GM18520 (cell line): ENCODE measurements at regions not wholly inside any gene's neighbourhood (a gene's known extent, or its start where the extent isn't known, plus 50 kb on each side); places are given as distances from the start of the nearest gene placed in this dataset.

ENCODE experiments used
- ATAC-seq: cut with Tn5 transposase; IDR thresholded peaks from one replicate; pipeline ENCODE4 v1.9.1; 2021; ENCODE audit not compliant: unreplicated experiment

DNA sequence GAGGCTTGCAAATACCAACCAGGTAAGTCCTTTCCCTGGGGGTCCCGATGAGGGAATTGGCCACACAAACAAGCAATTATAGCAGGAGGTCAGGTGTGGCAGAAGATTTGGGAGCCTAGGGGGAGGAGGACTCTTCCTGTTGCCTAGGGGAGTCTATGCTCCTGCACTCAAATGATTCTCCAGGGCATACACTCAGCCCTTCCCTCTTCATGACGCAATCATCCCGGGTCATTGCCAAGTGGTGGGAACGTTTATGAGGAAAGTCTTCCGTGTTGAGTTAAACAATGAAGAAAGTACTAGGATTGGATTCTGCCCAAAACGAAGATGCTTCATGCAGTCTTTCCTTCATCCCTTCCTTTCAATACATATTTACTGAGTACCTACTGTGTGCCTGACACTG, 186.5 kb upstream of the TSHZ2 start:
- ATAC-seq, result no peak

DNA sequence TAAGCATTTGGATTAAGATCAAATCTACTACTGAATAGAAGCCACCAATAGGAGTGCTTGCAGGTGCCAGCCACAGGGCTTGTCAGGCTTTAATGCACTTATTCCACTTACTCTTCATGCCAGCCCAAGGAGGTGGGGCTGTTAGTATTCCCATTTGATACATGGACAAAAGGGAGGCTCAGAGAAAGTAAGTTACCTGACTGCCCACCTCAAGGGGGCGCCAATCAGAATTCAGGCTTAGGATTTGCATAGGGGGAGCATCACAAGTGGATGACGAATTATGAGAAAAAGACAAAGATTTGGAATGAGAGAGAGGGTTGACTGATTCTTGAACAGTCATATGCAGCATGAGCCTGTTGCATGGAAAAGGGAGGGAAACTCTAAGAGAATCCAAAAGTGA, 188.4 kb upstream of the TSHZ2 start:
- no peak for ATAC-seq

DNA sequence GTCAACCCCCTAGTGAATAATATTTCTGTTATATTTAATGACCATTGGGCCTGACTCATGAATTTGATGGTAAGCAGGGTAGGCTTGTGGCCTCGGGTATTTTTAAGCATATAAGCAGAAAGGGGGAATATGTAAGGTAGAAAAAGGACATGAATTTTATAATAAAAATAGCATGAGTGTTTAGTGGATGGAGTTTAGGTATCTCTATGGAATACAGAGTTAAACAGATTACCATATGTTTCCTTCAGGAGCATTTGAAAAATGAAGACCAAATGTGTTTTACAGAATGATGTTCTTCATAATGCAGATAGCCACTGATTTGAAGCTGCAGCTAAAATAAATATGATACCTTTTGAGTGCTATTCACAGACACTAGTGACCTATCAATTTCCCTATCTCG, 191.7 kb upstream of the TSHZ2 start:
- ATAC-seq, result no peak

DNA sequence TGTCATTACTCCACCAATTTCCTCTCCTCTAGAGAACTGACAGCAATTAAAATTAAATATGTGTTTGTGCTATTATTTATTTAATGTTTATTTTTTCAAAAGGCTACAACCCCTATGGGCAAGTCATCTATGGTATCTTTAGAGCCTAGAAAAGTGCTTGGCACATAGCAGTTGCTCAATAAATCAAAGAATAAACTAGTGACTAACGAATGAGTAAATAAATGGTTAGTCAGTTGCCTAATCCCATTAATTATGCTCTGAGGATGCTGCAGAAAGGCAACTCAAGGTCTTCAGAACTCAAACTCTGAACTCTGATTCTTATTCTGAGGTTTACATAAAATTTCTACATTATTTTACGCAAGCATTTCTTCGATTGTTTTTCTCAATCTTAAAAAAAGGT, 193.0 kb upstream of the TSHZ2 start:
- ATAC-seq, result no peak

DNA sequence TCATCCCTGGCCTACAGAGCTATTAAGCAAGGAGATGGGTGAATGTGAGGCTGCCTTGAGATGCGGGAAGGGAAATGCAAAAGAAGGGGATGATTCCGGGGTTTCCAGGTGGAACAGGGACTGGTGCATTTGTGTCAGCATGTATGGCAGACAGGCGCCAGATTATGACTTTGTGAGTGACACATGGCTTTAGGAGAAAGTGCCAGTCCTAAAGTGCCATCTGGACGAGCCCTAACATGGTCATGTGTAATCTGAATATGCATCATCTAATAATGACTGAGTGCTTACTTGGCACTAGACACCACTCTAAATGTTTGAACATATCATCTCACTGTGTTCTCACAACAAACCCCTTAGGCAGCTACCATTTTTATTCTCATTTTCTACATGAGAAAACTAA, 195.0 kb upstream of the TSHZ2 start:
- ATAC-seq, result no peak

DNA sequence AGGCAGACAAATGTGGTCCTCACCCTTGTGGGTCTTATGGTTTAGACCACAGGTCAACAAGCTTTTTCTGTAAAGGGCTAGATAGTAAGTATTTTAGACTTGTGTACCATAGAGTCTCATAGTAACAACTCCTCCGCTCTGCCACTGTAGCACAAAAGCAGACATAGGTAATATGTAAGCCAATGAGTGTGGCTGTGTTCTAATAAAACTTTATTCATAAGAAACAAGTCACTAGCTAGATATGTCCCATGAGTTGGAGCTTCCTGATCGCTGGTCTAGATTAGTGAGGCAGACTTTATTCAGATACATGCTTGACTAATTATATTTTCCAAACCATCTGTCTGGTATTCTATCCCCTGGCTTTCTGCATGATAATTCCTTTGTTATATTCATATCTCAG, 196.4 kb upstream of the TSHZ2 start:
- ATAC-seq, result no peak

DNA sequence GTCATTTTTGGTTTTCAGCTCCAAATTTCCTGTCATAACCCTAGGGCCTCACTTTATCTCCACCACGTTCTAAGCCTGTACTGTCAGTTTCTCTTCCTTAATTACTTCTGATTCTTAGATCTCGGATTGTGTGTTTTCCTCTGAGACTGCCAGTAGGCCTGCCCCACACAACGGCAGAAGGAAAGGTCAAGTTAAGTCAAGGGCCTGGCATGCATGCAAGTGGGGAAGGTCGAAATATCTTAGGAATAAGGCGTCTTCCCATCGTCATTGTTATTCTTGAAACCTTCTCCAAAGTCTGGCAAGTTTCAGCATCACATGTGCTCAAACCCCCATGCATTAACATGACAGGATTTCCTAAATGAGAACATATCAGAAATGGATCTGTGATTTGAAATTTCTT, 203.5 kb upstream of the TSHZ2 start:
- ATAC-seq, result no peak

DNA sequence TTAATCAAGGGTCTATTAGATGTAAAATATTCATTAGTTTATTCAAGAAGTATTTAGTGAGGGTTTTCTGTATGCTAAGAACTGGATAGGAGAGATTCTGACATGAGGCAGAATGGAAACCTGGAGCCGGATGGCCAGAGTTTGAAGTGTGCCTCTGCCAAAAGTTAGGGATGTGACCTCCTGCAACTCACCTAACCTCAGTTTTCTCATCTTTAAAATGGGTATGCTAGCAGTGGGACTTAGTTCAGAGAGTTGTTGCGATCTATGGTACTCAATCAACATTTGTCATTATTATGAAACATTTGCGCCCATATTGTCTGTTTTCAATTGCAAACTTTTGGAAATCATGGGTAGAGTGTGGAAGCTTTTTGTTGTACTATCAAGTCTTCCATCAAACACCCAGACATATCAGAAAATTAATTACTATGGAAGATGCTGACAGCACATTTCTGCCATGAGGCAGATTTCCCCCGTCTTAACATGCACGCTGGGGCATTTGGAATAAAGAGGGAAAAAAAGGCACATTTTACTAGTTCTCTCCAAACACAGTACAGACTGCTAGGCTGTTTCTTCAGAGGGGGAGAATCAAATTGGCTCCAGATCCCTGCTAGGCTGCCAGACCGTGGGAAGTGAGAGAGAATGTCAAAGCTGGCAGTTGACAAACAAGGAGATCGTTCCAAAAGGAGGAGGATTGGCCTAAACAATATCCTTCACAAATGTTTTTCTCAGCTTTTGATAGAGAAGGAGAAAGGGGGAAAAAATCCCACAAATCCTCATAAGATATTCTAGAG, 205.3 kb upstream of the TSHZ2 start:
- ATAC-seq, result no peak

DNA sequence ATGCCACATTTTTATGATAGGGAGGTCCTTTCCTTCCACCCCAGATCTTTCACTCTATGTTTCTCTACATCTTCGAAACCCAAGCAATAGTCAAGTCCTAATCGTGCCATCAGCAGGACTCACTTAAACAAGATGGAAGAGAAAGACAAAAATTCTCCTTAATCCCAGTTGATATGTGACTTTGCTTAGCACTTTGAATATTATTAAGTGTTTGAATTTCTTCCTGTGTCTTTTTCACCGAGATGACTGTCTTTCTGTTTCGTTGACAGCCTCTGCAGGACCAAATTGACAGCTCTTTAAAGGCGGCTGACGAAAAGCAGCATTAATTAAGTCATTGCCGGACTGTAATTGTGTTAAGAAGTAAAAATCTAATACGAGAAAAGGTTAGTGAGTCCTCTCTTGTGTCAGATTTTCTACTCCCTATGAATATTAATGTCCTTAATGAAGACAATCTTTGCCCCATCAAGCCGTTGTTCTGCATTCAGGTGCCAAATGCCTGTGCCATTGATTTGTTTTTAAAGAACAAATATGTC, 208.8 kb upstream of the TSHZ2 start:
- no peak for ATAC-seq

DNA sequence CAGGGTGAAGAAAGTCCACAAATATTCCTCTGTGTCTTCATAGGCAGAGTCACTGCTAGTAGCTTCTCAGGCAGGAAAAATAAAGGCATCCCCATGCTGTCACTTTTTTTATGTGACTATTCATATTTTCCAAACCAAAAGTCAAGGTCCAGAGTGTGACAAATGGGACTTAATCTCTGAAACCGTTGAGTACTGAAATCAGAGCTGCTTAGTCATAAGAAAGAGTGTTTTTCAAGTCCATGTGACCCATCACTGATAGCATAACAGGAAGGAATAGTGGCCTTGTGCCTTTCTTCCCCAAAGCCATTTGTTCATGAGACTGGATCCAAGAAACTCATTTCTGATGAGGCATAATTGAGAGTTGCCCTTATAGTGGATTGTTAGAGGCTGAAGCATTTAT, 210.3 kb upstream of the TSHZ2 start:
- ATAC-seq, result no peak

DNA sequence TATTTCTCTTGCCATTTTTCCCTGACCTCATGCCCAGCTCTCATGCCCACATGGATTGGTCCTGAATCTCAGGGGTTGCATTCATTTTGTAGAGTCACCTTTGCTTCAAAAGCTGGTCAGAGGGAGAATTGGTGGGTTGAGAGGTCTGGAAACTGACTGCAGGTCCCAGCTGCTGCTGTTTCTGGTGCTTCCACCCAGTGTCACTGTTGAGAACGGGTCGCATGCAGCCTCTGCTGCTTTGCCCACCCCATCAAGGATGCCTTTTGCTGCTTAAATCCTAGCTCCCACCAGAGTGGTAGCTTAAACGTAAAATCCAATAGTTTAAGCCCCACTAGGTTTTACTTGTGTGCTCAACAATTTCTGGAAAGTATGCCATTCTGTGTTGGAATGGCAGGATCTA, 211.4 kb upstream of the TSHZ2 start:
- ATAC-seq, result no peak

DNA sequence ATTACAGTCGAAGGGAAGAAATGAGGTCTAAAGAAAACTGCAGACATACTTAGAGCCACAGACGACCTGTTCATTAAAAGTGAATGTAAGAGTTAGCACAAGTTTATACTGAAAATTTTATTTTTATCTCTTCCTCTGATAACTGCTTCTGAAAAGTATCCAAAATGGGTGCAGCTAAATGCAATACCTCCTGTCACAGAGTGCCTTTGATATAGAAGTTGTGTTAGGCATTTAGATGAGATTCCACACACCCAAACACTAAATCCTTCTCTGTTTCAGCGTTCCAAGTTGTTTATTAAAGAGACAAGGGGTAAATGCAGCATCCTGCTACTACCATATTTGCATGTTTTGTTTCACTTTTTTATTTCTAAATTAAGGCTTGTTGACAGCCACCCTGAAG, 214.7 kb upstream of the TSHZ2 start:
- no peak for ATAC-seq

DNA sequence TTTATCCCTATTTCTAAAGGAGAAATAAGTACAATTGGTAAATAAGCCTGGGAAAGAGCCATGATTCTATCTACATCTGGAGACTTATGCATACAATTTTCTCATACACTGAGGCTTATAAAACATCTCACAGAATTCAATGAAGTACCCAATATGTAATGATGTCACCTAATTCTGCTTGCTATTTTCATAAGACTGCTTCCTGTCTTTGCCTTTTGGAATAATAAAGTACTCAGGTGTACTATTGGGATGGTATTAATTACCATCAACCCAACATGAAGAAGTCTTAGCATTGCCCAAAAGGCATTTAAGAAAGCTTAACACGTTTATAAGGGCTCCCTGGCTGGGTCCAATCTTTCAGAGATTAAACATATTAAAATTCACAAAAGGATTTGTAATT, 216.4 kb upstream of the TSHZ2 start:
- ATAC-seq, result no peak

DNA sequence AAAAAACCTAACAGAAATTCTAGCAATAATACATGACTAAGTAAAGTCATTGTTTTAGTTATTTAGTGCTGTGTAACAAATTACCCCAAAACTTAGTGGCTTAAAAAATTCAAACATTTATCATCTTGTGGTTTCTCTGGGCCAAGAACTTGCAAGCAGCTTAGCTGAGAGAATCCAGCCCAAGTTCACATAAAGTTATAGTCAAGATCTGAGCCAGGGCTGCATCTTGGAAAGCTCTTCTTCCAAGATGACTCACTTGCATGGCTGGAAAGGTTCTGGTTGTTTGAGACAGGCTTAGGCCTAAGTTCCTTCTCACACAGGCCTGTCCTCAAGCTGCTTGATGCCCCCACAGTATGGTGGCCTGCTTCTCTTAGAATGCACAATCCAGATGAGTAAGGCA, 217.8 kb upstream of the TSHZ2 start:
- no peak for ATAC-seq

DNA sequence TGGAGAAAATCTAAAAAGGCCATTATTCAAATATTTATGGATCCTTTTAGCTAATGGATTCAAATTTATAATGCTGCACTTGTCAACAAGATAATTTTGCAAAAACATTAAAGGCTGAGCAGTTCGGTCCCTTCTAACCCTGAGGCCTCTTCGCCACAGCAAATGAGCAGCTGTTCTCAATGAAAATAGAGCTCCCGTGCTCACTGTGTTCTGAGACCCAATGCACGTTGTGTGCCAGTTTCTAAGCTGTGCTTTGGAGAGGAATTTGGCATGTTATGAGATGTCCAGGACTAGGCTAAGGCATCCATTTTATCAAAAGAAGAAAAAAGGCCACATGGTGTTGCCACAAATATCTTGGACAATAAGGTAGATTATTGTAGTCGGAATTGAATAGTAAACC, 220.1 kb upstream of the TSHZ2 start:
- ATAC-seq, result no peak

DNA sequence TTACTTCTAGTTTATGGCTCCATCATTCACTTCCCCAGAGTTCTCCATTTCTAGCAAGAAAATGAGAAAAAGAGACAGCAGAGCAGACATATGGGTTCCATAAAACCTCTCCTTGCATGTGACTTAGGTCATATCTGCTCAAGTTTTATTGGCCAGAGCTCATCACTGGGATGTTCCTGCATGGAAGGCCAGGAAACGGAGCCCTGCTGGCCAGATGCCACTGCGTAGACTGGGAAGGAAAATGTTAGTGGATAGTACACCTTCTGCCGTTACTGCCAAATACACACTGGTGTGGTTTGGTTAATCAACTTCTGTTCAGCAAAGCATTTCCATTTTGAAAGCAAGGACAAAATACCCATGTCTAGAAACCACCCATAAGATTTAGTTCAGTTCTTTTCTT, 220.6 kb upstream of the TSHZ2 start:
- ATAC-seq, result no peak

DNA sequence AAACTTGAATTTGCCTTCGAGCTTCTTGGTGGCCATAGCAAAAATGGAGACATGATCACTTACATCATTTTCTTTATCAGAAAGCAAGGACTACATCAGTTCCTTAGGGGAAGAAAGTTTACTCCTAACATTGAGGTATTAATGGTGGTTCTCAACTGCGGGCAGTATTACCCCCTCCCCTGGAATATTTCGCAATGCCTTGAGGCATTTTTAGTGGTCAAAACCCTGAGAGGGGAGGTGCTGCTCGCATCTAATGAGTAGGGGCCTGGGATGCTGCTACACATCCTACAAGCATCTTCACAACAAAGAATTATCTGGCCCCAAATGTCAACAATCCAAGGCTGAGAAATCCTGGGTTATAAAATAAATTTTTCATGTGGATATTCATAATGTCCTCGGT, 222.2 kb upstream of the TSHZ2 start:
- ATAC-seq, result no peak

DNA sequence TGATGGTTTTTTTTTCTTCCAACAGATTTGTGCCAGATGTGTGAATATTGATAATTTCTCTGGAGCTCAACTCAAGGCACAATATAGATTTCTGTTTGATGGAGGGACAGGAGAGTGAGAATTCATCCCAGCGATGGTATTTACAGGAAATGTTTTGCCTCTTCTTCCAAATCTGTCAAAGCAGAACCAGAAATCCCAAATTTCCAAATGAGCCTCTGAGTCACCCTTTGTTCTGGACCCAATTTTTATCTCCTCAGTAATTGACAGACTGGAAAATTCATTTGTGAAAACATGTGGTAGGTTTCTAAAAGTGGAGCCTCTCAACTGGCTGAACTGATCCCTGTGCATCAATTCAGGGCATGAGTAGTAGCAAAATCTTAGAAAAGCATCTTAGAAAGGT, 223.2 kb upstream of the TSHZ2 start:
- ATAC-seq, result no peak

DNA sequence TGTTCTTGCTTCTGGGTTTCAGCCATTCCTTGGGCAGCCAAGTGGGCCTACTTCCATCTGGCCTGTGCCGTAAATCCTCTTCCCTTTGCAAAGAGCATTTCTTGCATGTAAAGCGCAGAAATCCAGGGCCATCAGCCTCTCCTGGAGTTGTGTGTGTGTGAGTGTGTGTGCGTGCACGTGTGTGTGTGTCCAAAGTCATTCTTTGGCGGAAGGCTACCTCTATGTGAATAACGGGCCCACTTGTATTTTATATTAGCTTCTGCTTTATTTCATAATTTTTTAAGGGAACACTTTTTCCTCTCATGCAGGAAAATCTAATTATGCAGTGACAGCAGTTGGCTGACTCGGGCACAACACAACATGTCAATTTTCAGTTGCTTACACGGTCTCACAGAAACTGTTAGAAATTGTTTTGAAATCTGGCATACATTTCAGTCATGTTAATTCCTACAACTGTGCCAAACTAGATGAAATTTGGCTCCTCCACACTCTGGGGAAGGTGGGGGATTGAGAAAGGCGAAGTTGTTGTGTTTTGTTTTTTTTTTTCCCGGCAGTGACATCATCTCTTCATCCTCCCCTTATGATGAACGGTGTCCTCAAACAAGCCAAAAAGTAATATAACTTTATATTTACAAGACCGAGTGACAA, 223.7 kb upstream of the TSHZ2 start:
- ATAC-seq, result no peak

DNA sequence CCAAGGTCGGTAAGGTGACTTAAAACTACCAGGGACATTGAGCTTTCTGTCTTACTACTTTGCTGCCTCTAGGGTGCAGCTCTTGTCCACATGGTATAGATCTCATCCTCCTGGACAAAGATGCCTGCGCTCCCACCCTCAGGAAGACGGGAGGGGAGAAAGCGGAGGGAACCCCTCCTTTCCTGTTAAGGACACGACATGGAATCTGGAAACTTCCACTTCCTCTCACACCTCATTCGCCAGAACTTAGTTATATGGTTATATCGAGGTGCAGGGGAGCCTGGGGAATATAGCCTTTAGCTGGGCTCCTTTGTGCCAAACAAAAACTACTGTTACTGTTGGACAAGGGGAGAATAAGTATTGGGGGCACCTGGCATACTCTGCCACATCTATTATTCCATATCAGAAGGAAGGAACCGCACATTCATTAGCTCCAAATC, 224.3 kb upstream of the TSHZ2 start:
- no peak for ATAC-seq

DNA sequence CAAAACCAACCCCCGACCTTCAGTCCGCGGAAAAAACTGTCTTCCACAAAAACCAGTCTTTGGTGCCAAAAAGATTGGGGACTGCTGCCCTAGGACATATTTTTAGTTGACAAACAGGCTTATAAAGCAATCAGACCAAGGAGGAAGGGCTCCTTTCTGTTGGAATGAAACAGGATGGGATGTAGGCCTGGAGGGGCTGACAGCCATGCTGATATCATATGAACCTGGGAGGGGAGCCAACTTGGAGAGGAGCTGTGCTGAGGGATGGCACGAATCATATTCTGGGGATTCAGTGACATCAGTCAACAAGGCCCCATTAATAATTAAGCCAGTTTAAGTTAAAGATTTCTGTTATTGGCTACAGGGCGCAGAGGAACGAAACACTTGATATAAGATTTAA, 225.4 kb upstream of the TSHZ2 start:
- ATAC-seq, result no peak

DNA sequence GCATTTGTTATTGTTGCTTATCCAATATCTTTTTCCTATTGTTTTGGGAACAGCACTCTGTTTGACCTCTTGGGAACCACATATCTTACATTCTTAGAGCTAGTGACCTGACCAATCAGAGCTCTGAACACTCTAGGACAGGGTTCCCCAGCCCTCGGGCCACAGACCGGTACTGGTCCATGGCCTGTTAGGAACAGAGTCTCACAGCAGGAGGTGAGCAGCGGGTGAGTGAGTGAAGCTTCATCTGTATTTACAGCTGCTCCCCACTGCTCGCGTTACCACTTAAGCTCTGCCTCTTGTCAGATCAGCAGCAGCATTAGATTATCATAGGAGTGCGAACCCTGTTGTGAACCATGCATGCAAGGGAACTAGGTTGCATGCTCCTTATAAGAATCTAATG, 226.0 kb upstream of the TSHZ2 start:
- no peak for ATAC-seq

DNA sequence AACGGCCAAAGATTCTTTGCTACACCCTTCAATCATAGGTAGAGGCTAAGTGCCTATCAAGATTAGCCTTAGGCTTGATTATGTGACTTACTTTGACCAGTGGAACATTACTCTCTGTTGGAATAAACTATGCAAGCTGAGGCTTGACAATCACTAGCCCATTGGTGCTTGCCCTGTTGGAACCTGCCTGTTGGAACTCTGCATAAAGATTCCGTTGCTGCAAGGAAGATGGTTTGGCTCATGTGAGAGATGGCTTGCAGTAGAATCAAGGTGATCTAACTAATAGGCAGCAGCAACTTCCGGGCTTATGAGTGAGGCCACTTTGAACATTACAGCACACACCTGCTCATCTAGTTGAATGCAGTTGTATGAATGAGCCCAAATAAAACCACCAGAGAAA, 227.7 kb upstream of the TSHZ2 start:
- no peak for ATAC-seq
